OCI-LY7 (cell line): ENCODE measurements at regions not wholly inside any gene's neighbourhood (a gene's known extent, or its start where the extent isn't known, plus 50 kb on each side); places are given as distances from the start of the nearest gene placed in this dataset.

Experiments used
- BruUV-seq: library from RNA; stranded (reverse); fragments of 400-500 nt; replicated peaks from 2 replicates; lab custom pipeline; 2021; lab: Mats Ljungman, UMichigan
- CTCF ChIA-PET: fragments of 300-600 bp; sonication (Branson Sonifier 250); formaldehyde crosslinking; loops from one replicate; lab custom pipeline; 2022; ENCODE audit warnings: antibody characterized with exemption; ENCODE audit not compliant: unreplicated experiment; lab: Charles Lee
- POLR2A ChIA-PET: fragments of 300-600 bp; sonication (Branson Sonifier 250); formaldehyde crosslinking; loops from one replicate; lab custom pipeline; 2022; ENCODE audit warnings: antibody characterized with exemption; lab: Charles Lee
- DNase-seq: peaks from one replicate; pipeline ENCODE4 v3.0.0-alpha.2; 2015; ENCODE audit warnings: low spot score
- H2AFZ ChIP-seq: fragments of 200-600 bp; sonication (generic), shearing (Covaris generic); 2 replicates; pipeline ENCODE4 v1.6.1; 2014; ENCODE audit warnings: mild to moderate bottlenecking, antibody characterized with exemption, low read length, moderate library complexity
- H3K27ac ChIP-seq: fragments of 200-600 bp; sonication (generic); 2 replicates; pipeline ENCODE4 v1.5.1; 2014; ENCODE audit warnings: mixed run types, low read depth, mild to moderate bottlenecking, moderate library complexity, low read length, inconsistent platforms; ENCODE audit not compliant: poor library complexity, severe bottlenecking
- H3K36me3 ChIP-seq: fragments of 200-600 bp; sonication (generic); 2 replicates; pipeline ENCODE4 v1.6.1; 2014; ENCODE audit warnings: mild to moderate bottlenecking, antibody characterized with exemption, low read length, moderate library complexity, mixed read lengths; ENCODE audit not compliant: insufficient read depth
- H3K4me1 ChIP-seq: fragments of 200-600 bp; sonication (generic); 2 replicates; pipeline ENCODE4 v1.5.1; 2014; ENCODE audit warnings: mild to moderate bottlenecking, low read length; ENCODE audit not compliant: insufficient read depth, poor library complexity, severe bottlenecking
- H3K4me2 ChIP-seq: fragments of 200-600 bp; sonication (generic); 2 replicates; pipeline ENCODE4 v1.6.1; 2014; ENCODE audit warnings: mild to moderate bottlenecking, low read length
- H3K4me3 ChIP-seq: fragments of 200-600 bp; sonication (generic); 2 replicates; pipeline ENCODE4 v1.5.1; 2014; ENCODE audit warnings: mild to moderate bottlenecking, low read depth, low read length; ENCODE audit not compliant: poor library complexity, severe bottlenecking
- H3K79me2 ChIP-seq: fragments of 200-600 bp; sonication (generic); 2 replicates; pipeline ENCODE4 v1.6.1; 2016; ENCODE audit warnings: low read depth, mild to moderate bottlenecking, low read length, moderate library complexity, mixed read lengths; ENCODE audit not compliant: insufficient read depth
- H3K9me2 ChIP-seq: fragments of 200-600 bp; sonication (generic); 2 replicates; pipeline ENCODE4 v1.6.1; 2016; ENCODE audit warnings: mild to moderate bottlenecking, low read length, mixed read lengths; ENCODE audit not compliant: insufficient read depth
- H3K9me3 ChIP-seq: fragments of 200-600 bp; sonication (generic); 2 replicates; pipeline ENCODE4 v1.6.1; 2014; ENCODE audit warnings: mild to moderate bottlenecking, mixed run types, low read length, mixed read lengths
- H4K20me1 ChIP-seq: fragments of 200-600 bp; sonication (generic); 2 replicates; pipeline ENCODE4 v1.6.1; 2014; ENCODE audit warnings: mild to moderate bottlenecking, antibody characterized with exemption, low read length, moderate library complexity, mixed read lengths; ENCODE audit not compliant: insufficient read depth
- EZH2phosphoT487 ChIP-seq: fragments of 200-600 bp; sonication (generic); IDR thresholded peaks from 2 replicates; pipeline ENCODE4 v1.6.1; 2018; ENCODE audit warnings: low read depth, borderline replicate concordance, mild to moderate bottlenecking, mixed run types, antibody characterized with exemption, low read length, moderate library complexity, mixed read lengths
- intact Hi-C: fragments of 100-400 bp; cut with micrococcal nuclease; formaldehyde crosslinking; loops from one replicate; pipeline ENCODE4 v1.10.0; 2022; ENCODE audit not compliant: unreplicated experiment
- TF ChIP-seq, protein P1 (sequence below): fragments of 200-600 bp; sonication (generic); conservative IDR thresholded peaks from 2 replicates; pipeline ENCODE4 v1.5.1; 2014; ENCODE audit warnings: mild to moderate bottlenecking, antibody characterized with exemption, low read length, moderate library complexity, mixed read lengths

DNA sequence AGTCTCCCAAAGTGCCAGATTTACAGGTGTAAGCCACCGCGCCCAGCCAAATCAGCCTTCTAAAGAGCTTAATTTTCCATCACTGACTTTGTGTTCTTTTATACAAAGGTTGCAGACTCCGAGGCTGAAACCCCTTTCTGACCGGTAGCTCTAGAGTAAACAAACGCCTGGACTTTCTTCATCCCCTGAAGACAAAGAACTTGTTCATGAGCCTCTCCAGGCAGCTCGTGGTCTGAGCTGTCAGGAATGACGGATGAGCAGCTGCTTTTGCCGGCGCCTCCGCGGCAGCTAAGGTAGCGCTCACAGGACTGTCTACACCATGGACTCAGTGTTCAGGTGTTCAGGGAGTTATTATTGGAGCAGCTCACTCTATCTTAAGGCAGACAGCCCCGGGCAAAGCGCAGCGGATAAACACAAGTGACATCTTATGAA is 128.5 kb upstream of the ERRFI1 start:
- no peak overlapping the region for H3K4me2 ChIP-seq
- H2AFZ ChIP-seq: no peak overlapping the region
- H4K20me1 ChIP-seq: no peaks in the 10 kb centered on the region
- DNase-seq: no peak
- TF ChIP-seq EZH2phosphoT487: no peak
- H3K4me3 ChIP-seq: no peak overlapping the region
- ChIA-PET POLR2A (no interaction called here), CTCF (no interaction called here)
- no peaks in the 10 kb centered on the region for H3K4me1 ChIP-seq
- no peaks in the 10 kb centered on the region for H3K9me2 ChIP-seq
- H3K27ac ChIP-seq: no peak overlapping the region
- no peaks in the 10 kb centered on the region for H3K36me3 ChIP-seq
- no TSS peak for BruUV-seq
- H3K79me2 ChIP-seq: no peaks in the 10 kb centered on the region
- intact Hi-C loops: no loop called here
- no peaks in the 10 kb centered on the region for H3K9me3 ChIP-seq

GRCh38 chr1:8153961-8154360 is 127.9 kb upstream of the ERRFI1 start:
- ChIA-PET CTCF (no interaction called here), POLR2A (no interaction called here)
- BruUV-seq: no TSS peak
- no peaks in the 10 kb centered on the region for H3K4me1 ChIP-seq
- H3K27ac ChIP-seq: no peak overlapping the region
- H3K4me3 ChIP-seq: no peak overlapping the region
- TF ChIP-seq EZH2phosphoT487: no peak
- TF ChIP-seq, protein P1, sequence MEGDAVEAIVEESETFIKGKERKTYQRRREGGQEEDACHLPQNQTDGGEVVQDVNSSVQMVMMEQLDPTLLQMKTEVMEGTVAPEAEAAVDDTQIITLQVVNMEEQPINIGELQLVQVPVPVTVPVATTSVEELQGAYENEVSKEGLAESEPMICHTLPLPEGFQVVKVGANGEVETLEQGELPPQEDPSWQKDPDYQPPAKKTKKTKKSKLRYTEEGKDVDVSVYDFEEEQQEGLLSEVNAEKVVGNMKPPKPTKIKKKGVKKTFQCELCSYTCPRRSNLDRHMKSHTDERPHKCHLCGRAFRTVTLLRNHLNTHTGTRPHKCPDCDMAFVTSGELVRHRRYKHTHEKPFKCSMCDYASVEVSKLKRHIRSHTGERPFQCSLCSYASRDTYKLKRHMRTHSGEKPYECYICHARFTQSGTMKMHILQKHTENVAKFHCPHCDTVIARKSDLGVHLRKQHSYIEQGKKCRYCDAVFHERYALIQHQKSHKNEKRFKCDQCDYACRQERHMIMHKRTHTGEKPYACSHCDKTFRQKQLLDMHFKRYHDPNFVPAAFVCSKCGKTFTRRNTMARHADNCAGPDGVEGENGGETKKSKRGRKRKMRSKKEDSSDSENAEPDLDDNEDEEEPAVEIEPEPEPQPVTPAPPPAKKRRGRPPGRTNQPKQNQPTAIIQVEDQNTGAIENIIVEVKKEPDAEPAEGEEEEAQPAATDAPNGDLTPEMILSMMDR: no peak
- no peaks in the 10 kb centered on the region for H4K20me1 ChIP-seq
- intact Hi-C loops: no loop called here
- H2AFZ ChIP-seq: no peak overlapping the region
- no peak overlapping the region for H3K4me2 ChIP-seq
- DNase-seq: no peak
- H3K9me3 ChIP-seq: no peaks in the 10 kb centered on the region
- no peaks in the 10 kb centered on the region for H3K79me2 ChIP-seq
- no peaks in the 10 kb centered on the region for H3K9me2 ChIP-seq
- H3K36me3 ChIP-seq: no peaks in the 10 kb centered on the region

DNA sequence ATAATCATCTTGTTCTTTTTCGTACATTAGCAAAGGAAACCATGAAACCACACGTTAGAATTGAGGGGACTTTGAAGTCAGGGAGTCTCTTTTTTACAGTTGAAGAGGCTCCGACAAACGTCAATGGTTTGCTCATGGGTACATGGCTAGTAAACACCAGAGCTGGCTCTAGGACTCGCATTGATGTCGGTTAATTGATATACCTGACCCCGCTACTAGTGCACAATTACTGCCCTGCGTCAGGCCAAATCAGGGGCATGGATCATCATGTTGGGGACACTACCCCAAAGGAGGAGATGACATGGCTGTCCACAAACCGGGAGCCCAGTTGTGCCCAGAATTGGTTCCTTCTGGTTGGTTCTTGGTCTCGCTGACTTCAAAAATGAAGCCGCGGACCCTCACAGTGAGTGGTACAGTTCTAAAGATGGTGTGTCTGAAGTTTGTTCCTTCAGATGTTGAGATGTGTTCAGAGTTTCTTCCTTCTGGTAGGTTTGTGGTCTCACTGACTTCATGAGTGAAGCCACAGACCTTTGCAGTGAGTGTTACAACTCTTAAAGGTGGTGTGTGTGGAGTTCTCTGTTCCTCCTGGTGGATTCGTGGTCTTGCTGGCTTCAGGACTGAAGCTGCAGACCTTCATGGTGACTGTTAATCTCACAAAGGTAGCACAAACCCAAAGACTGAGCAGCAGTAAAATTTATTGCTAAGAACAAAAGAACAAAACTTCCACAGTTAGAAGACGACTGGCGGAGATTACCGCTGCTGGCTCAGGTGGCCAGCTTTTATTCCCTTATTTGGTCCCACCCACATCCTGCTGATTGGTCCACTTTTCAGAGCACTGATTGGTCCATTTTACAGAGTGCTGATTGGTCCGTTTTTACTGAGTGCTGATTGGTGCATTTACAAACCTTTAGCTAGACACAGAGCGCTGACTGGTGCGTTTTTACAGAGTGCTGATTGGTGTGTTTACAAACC is 126.9 kb upstream of the ERRFI1 start:
- TF ChIP-seq, protein P1: no peak
- no peak for TF ChIP-seq EZH2phosphoT487
- no peak overlapping the region for H3K4me2 ChIP-seq
- no peaks in the 10 kb centered on the region for H3K36me3 ChIP-seq
- no peak overlapping the region for H3K27ac ChIP-seq
- ChIA-PET CTCF (no interaction called here), POLR2A (no interaction called here)
- no peak overlapping the region for H2AFZ ChIP-seq
- H3K79me2 ChIP-seq: no peaks in the 10 kb centered on the region
- no peaks in the 10 kb centered on the region for H3K4me1 ChIP-seq
- no peak for DNase-seq
- no TSS peak for BruUV-seq
- H3K9me2 ChIP-seq: no peaks in the 10 kb centered on the region
- no peak overlapping the region for H3K4me3 ChIP-seq
- intact Hi-C loops: no loop called here
- no peaks in the 10 kb centered on the region for H3K9me3 ChIP-seq
- no peaks in the 10 kb centered on the region for H4K20me1 ChIP-seq
